Hematopoietic multipotent progenitor cell treated with erythropoietin and hydrocortisone succinate and interleukin-3 and kit ligand, for 4 days (in vitro differentiated cells): ENCODE measurements at regions not wholly inside any gene's neighbourhood (a gene's known extent, or its start where the extent isn't known, plus 50 kb on each side); places are given as distances from the start of the nearest gene placed in this dataset.
"Not testable (repeated sequence)": the region's sequence is repeated elsewhere in the genome, so short reads cannot be mapped to it uniquely, and the experiment has no call there.

ENCODE experiments used
- DNase-seq: peaks from one replicate; pipeline ENCODE4 v3.0.0-alpha.2; 2015

GRCh38 chr13:53415135-53415534 is 386.5 kb downstream of the OLFM4 start:
- DNase-seq = no peak

GRCh38 chr13:53417601-53418000 is 389.0 kb downstream of the OLFM4 start:
- no peak for DNase-seq

- no peak for DNase-seq
Observed at GRCh38 chr13:53422415-53422814, 393.8 kb downstream of the OLFM4 start.

- no peak for DNase-seq
Observed at GRCh38 chr13:53436396-53436795, 407.8 kb downstream of the OLFM4 start.

- no peak for DNase-seq
Observed at GRCh38 chr13:53439439-53440225, 411.0 kb downstream of the OLFM4 start.

DNA sequence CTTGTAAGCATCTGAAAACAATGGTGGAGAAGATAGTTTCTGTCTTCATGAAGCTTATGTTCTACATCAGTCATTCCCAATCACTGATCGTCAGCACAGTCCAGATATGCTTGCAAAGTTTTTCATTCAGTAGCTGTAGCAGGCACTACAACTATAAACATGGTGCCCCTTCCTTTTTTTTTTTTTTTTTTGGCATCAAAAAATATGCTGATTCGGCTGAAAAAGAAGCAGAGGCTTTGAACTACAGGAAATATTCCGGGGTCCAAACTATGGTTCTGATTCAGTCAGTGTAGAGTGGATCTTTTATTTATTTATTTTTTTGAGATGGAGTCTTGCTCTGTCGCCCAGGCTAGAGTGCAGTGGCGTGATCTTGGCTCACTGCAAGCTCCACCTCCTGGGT is 414.4 kb downstream of the OLFM4 start:
- DNase-seq = no peak

DNA sequence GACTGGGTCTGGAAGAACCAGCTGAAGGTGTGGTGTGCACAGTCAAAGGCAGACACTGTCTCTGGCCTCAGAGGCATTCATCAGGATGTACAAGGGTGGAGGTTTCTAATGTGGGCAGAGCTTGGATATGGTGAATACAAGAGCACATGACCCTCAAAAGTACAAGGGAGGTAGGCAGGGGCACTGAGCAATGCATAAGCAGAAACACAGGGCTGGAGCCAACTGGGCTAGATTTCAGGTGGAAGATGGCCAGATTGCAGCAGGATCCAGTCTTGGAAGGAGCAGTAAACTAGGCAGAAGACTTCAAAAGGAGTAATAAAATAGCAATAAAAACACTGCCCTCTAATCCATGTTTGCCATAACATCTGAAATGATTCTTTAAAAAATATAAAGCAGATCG is 417.1 kb downstream of the OLFM4 start:
- DNase-seq = no peak

DNA sequence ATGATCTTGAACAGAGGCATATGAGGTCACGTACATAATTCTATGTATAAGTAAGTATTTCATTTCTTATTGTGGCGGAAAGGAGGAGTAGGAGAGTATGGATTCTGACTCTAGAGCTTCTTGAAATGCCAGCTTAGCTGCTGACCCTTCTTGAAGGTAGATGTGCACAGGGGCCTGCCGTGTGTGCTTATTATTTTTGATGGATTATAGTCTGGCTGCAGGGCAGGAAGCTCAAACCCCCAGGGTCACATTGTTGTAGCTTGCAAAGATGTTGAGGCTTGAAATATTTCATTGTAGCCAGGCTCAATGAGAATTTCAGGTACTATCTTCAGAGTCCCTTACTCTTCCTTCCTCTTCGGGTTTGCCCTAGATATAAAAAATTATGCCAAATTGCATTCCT is 418.8 kb downstream of the OLFM4 start:
- no peak for DNase-seq

GRCh38 chr13:53447863-53448262 is 419.2 kb downstream of the OLFM4 start:
- no peak for DNase-seq

- DNase-seq = not testable (repeated sequence)
Observed at GRCh38 chr13:53452263-53452808, 423.7 kb downstream of the OLFM4 start.

DNA sequence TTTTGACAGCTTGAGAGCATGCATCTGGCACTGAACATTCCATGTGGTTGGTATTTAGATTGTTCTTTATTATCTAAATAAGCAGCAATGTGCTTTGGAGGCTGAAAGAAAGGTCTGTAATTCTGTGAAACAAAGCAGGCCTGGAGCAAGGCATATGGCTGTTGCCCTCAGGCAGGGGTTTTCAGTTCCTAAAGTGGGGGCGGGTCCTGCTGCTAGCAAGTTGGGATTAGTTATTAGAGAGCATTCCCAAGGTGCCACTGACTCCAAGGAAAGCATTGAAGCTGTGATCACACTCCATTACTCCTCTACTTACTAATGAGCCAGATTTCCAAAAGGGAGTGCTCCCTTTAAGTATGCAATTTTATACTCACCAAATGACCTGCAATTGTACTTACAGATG is 432.2 kb downstream of the OLFM4 start:
- DNase-seq = no peak

DNA sequence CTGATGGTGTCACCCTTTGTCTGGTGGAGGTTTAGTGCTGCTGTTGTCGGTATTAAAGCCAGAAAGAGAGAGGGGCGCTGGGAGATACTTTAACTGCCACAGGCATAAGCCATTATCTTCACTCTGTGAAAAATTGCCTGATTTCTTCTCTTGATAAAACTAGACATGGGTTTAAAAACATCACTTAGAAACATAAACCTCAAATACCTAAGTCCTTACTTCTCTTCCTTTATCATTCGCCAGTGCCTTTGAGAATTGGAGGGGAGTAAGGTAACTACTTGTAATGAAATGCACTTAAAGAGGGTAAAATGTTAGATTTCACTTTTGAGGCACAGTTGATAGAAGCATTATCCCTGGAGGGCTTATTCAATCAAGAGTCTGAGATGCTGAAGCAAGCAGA is 434.5 kb downstream of the OLFM4 start:
- DNase-seq = no peak

DNA sequence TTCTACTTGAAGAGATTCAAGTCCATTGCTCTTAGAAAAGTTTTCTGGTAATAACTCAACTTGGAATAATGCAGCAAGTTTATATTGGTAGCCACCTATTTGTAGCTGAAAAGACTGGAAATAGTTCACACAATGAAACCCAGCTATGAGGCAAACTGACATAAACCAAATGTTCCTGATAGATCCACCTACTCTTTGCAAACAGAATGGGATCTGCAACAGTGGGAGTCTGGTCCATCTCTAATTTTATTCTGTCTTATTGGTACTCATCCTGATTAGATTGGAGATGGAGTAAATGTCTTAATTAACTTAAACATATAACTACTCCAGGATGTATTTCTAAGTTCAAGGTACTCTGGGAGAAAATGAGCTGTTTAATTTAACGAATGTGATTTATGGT is 438.0 kb downstream of the OLFM4 start:
- no peak for DNase-seq

GRCh38 chr13:53473397-53473796 is 444.8 kb downstream of the OLFM4 start:
- DNase-seq = no peak

DNA sequence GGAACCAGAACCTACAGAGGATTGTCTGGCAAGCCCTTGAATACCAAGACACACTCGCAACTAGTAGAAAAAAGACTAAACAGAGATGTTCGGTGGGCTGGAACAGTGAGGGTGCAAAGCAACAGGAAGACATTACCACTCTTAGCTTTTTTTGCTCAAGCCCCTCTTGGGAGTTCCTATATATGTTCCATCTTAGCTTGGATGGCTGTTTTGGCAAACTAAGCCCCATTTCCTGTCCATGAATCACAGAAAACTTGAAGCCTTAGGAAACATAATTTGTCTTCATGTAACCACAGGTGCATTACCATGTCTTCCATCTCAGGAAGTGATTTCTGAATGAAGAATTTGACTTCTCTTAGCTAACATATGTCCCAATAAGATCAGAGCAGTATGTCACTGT is 446.3 kb downstream of the OLFM4 start:
- no peak for DNase-seq

- DNase-seq = no peak
Observed at GRCh38 chr13:53490752-53491151, 462.1 kb downstream of the OLFM4 start.

- DNase-seq = no peak
Observed at GRCh38 chr13:53494406-53494805, 465.8 kb downstream of the OLFM4 start.

DNA sequence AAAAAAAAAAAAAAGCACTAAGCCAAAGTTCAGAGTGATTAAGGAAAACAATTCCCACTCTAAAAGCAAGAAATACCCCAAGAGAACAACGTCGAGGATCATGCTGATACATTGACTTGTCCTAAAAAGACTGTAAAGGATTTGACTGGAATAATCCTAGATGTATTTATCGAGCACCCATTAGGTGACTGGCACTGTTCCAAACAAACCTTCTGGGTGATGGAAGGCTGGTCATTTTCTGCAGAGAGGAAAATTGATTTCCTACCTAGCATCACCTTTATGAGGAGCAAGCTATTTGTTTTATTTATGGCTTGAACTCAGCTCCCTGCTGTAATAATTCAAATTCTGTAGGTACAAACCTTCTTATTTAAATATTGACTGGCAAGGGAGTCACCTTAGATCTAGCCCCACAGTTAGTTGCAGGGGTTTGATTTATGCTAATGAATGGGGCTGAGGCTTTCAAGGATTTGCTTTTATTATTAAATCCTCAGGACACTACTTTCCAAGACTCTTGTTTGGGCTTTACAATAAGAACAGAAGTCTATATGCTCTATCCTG is 471.0 kb downstream of the OLFM4 start:
- no peak for DNase-seq

GRCh38 chr13:53501387-53501786 is 472.8 kb downstream of the OLFM4 start:
- no peak for DNase-seq

- DNase-seq = no peak
Observed at GRCh38 chr13:53507741-53508140, 479.1 kb downstream of the OLFM4 start.

DNA sequence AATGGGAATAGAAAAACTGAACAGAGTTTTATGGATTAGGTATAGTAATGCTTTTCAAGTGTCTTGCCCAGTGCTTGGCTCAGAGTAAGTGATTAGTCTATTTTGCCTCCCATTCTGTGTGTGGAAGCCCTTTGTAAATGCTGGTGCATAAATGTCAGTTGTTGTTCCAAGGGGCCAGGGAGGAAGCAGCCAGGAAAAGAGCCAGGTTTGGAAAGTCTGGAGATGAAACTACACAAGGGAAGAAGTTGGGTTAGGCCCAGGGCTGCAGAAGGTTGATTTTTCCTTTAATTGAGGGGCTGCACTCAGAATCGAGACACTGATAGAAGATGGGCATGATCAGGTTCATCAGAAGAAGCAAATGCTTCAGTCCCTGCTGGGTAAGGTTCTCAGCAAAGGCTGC is 484.0 kb downstream of the OLFM4 start:
- DNase-seq = no peak

GRCh38 chr13:53513226-53513625 is 484.6 kb downstream of the OLFM4 start:
- DNase-seq = no peak

DNA sequence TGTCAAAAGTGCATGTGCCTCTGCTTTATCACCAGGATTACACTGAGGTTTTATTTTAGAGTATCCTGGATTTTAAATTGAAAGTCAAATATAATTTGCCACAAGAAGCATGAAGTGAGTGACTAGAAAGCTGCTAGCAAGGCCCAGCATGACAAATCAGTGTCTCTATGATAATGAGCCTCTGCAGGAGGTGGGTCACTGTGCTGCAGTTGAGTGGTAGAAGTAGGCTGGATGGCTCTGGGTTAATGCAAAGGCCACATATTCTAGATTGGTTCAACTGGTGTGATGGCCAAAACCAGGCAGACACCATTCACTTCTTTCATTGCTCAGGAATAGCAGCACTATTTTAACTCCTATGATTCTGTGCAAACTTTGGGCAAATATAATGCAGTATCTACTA is 491.5 kb downstream of the OLFM4 start:
- DNase-seq = no peak

DNA sequence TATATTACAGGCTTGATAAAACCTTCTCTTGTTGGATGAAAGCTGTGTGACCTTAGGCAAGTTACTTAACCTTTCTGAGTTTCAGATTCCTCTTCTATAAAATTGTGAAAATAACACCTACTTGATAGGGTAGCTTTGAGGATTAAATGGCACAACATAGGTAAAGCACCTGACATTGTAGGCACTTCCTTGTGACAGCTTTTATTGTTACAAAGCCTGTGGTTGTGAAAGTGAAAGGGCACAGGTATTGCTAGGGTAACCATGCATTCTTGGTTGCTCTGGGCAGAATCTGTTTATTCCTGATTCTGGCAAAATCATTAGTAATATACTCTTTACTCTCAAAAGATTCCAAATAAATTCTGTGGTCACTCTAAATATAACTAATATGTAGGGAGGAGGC is 493.4 kb downstream of the OLFM4 start:
- no peak for DNase-seq

DNA sequence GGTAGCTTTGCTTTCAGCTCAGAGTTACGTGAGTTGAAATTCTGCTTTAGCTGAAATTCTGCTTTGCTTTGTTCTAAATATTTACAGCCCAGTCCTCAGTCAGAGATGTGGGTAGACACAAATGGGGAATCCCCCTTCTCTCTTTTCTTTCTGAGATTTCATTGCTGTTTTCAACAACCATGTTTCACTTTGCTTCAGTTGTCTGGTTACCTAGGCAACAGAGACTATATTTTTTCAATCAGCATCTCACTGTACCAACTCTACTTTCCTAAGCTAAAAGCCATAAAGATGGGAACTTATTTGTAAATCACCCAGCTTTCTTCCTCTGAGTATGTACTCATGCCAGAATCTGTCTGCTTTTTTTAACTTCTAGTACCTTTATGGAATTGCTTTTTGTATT is 509.0 kb downstream of the OLFM4 start:
- no peak for DNase-seq
